ENCODE measurements at regions not wholly inside any gene's neighbourhood (a gene's known extent, or its start where the extent isn't known, plus 50 kb on each side); places are given as distances from the start of the nearest gene placed in this dataset.
A peak's percentile ranks its signal among the peaks of the same experiment; 100 is the strongest.

- no peak for TF ChIP-seq POLR2A (IDR thresholded peaks at IDR 0.05)
- peak in 1 of 2 donors; percentile 11 for TF ChIP-seq EP300 (IDR thresholded peaks at IDR 0.05)
- no peak for TF ChIP-seq CTCF (IDR thresholded peaks at IDR 0.05)
- peak overlapping the region in 1 of 4 donors; percentile 16 for H3K27ac ChIP-seq
- peak in 1 of 2 donors; percentile 32 for DNase-seq (ENCODE audit: low spot score in 2 of 2)
- WGBS, 2 donors, result 37 to 40% methylated on average over 5 of the region's 5 CpGs
- no peaks in the 10 kb centered on the region for H3K36me3 ChIP-seq
- peaks cover 0 to 3% (median 0%) of the 10 kb centered on the region in 4 donors for H3K4me1 ChIP-seq
- no peaks in the 10 kb centered on the region for H3K9me3 ChIP-seq
- H3K27me3 ChIP-seq, result no peaks in the 10 kb centered on the region
- no peak overlapping the region for H3K4me3 ChIP-seq
Measured at GRCh38 chr6:133741375-133741861, 147.5 kb upstream of the TCF21 start.

- Histone ChIP-seq H3K27me3 (no peaks in the 10 kb centered on the region), H3K36me3 (no peaks in the 10 kb centered on the region), H3K9me3 (no peaks in the 10 kb centered on the region), H3K4me3 (no peak overlapping the region), H3K4me1 (peaks cover 0 to 3% (median 0%) of the 10 kb centered on the region in 4 donors), H3K27ac (no peak overlapping the region)
- TF ChIP-seq POLR2A (IDR thresholded peaks at IDR 0.05) (no peak), EP300 (IDR thresholded peaks at IDR 0.05) (no peak), CTCF (IDR thresholded peaks at IDR 0.05) (no peak)
- WGBS, 2 donors, result 85 to 90% methylated on average over 2 of the region's 2 CpGs
- no peak for DNase-seq (ENCODE audit: low spot score in 2 of 2)
Measured at GRCh38 chr6:133743621-133744020, 145.3 kb upstream of the TCF21 start.

GRCh38 chr6:133746417-133746770 lies 142.5 kb upstream of the TCF21 start:
- H3K27ac ChIP-seq, result no peak overlapping the region
- H3K9me3 ChIP-seq, result no peaks in the 10 kb centered on the region
- H3K4me3 ChIP-seq, result no peak overlapping the region
- no peaks in the 10 kb centered on the region for H3K27me3 ChIP-seq
- TF ChIP-seq EP300 (IDR thresholded peaks at IDR 0.05) (no peak), POLR2A (IDR thresholded peaks at IDR 0.05) (no peak), CTCF (IDR thresholded peaks at IDR 0.05) (no peak)
- H3K36me3 ChIP-seq, result no peaks in the 10 kb centered on the region
- 91 to 98% methylated on average over 3 of the region's 3 CpGs for WGBS, 2 donors
- DNase-seq (ENCODE audit: low spot score in 2 of 2), result no peak
- no peaks in the 10 kb centered on the region for H3K4me1 ChIP-seq

- TF ChIP-seq EP300 (IDR thresholded peaks at IDR 0.05) (no peak), POLR2A (IDR thresholded peaks at IDR 0.05) (no peak), CTCF (IDR thresholded peaks at IDR 0.05) (no peak)
- H3K4me3 ChIP-seq, result no peak overlapping the region
- H3K27ac ChIP-seq, result no peak overlapping the region
- no peaks in the 10 kb centered on the region for H3K36me3 ChIP-seq
- H3K27me3 ChIP-seq, result no peaks in the 10 kb centered on the region
- DNase-seq (ENCODE audit: low spot score in 2 of 2), result no peak
- no peaks in the 10 kb centered on the region for H3K9me3 ChIP-seq
- H3K4me1 ChIP-seq, result peaks cover 0 to 5% (median 0%) of the 10 kb centered on the region in 4 donors
- WGBS, 2 donors, result 51 to 55% methylated on average over 3 of the region's 3 CpGs
Measured at GRCh38 chr6:133748628-133749027, 140.3 kb upstream of the TCF21 start.

- Histone ChIP-seq H3K27ac (no peak overlapping the region), H3K4me3 (no peak overlapping the region), H3K36me3 (no peaks in the 10 kb centered on the region), H3K9me3 (no peaks in the 10 kb centered on the region), H3K4me1 (peaks cover 0 to 5% (median 0%) of the 10 kb centered on the region in 4 donors), H3K27me3 (no peaks in the 10 kb centered on the region)
- WGBS, 2 donors, result 91 to 95% methylated on average over 5 of the region's 5 CpGs
- no peak for TF ChIP-seq CTCF (IDR thresholded peaks at IDR 0.05)
- no peak for TF ChIP-seq EP300 (IDR thresholded peaks at IDR 0.05)
- no peak for TF ChIP-seq POLR2A (IDR thresholded peaks at IDR 0.05)
- DNase-seq (ENCODE audit: low spot score in 2 of 2), result no peak
Measured at GRCh38 chr6:133749427-133749826, 139.5 kb upstream of the TCF21 start.

Measured in tibial nerve (tissue), 4 donors.